WERI-Rb-1 (cell line): ENCODE measurements at regions not wholly inside any gene's neighbourhood (a gene's known extent, or its start where the extent isn't known, plus 50 kb on each side); places are given as distances from the start of the nearest gene placed in this dataset.
A peak's percentile ranks its signal among the peaks of the same experiment; 100 is the strongest.

Source experiments
- DNase-seq: peaks from one replicate; pipeline ENCODE4 v3.0.0-alpha.2; 2020
- H3K27ac ChIP-seq: fragments of 250-450 bp; sonication (Bioruptor Pico); 2 replicates; pipeline ENCODE4 v1.5.1; 2020; ENCODE audit warnings: mild to moderate bottlenecking, moderate library complexity
- H3K27me3 ChIP-seq: fragments of 250-450 bp; sonication (Bioruptor Pico); 2 replicates; pipeline ENCODE4 v1.5.1; 2021; ENCODE audit warnings: mild to moderate bottlenecking, low read depth, moderate library complexity; ENCODE audit not compliant: insufficient read depth, severe bottlenecking
- H3K36me3 ChIP-seq: fragments of 250-450 bp; sonication (Bioruptor Pico); 2 replicates; pipeline ENCODE4 v1.5.1; 2020; ENCODE audit warnings: mild to moderate bottlenecking, moderate library complexity
- H3K4me3 ChIP-seq: 2 replicates; pipeline ENCODE4 v1.5.1; 2011; ENCODE audit warnings: low read depth, mild to moderate bottlenecking, control low read depth, low read length
- H3K9me3 ChIP-seq: fragments of 250-450 bp; sonication (Bioruptor Pico); 2 replicates; pipeline ENCODE4 v1.5.1; 2021; ENCODE audit warnings: mild to moderate bottlenecking, moderate library complexity; ENCODE audit not compliant: severe bottlenecking
- TF ChIP-seq, protein P1 (sequence below): IDR thresholded peaks from 2 replicates; pipeline ENCODE4 v1.5.1; 2011; ENCODE audit warnings: low read depth, mild to moderate bottlenecking, control low read depth, inconsistent platforms, low read length

DNA sequence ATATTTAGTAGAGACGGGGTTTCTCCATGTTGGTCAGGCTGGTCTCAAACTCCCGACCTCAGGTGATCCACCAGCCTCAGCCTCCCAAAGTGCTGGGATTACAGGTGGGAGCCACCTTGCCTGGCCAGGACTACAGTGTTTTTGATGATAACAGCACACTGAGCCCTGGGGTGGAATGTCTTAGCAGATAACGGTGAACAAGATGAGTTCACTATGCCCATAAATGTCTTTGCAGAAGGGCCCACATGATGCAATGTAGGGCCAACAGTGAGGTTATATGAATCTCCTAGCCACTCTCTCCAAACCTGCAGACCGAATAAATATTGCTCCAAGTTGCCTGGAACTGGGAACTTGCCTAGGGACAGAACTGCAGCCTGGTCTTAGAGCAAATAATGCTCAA, 235.1 kb downstream of the COG6 start:
- Histone ChIP-seq H3K27me3 (no peaks in the 10 kb centered on the region), H3K27ac (no peak overlapping the region), H3K4me3 (no peak overlapping the region), H3K9me3 (no peaks in the 10 kb centered on the region), H3K36me3 (no peaks in the 10 kb centered on the region)
- DNase-seq = no peak
- TF ChIP-seq, protein P1, sequence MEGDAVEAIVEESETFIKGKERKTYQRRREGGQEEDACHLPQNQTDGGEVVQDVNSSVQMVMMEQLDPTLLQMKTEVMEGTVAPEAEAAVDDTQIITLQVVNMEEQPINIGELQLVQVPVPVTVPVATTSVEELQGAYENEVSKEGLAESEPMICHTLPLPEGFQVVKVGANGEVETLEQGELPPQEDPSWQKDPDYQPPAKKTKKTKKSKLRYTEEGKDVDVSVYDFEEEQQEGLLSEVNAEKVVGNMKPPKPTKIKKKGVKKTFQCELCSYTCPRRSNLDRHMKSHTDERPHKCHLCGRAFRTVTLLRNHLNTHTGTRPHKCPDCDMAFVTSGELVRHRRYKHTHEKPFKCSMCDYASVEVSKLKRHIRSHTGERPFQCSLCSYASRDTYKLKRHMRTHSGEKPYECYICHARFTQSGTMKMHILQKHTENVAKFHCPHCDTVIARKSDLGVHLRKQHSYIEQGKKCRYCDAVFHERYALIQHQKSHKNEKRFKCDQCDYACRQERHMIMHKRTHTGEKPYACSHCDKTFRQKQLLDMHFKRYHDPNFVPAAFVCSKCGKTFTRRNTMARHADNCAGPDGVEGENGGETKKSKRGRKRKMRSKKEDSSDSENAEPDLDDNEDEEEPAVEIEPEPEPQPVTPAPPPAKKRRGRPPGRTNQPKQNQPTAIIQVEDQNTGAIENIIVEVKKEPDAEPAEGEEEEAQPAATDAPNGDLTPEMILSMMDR = no peak

DNA sequence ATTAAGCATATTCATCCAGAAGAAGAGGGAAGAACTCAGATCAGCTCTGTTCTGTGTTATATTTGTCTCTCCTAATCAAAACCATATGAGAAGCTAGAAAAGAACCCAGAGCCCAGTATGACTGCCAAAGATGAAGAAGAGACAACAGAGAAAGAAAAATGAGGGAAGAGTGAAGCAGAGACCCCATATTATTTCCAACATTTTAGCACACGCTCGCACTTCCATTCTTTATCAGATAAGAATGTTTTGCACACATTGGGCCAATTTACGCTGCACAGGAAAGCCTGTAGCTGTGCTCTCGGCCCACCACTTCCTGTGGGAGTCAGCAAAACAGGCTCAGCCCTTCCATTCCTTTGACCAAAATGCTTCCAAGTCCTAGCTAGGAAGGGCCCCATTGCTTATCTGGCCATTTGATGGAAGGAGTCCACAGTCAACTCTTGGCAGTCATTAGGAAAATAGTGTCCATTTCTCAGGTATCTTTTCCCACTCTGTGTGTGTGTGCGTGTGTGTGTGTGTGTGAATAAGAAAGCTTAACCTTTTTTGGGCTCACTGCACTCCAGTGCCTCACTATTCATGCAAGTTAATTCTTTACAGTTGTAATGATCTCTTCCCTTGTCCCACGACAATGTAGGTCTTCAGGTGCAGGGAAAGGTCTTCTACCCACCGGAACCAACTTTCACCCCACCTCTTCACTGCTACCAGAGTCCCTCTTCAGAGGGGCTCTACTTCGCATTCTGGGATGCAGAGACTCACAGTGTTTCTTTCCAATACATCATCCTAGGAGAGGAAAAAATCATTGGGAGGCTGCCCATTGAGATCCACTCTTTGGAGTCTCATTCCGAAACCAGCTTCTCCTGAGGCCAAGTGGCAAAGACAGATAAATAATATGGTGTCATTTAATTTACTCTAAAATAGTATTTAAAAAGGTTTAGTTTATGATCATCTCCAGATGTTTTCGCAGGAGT, 237.5 kb downstream of the COG6 start:
- no peak for DNase-seq
- H3K27ac ChIP-seq = no peak overlapping the region

DNA sequence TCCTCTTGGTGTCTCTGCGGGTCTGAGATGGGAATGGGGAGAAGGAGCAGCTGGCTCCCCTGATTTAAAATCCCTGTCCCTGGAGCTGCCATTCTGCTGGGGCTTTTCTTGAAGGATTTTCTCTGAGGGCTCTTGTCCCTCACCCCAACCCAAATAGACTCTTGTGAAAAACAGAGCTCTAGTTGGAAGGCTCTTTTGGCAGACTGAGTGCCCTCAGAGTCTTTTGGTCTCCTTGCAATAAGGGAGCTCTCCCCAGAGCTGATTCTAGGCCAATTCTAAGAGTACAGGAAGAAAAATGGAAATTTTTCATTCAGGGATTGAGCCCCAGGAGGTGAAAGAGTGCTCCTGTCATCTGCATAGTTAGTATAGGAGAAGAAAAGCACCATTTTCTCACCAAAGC, 238.3 kb downstream of the COG6 start:
- Histone ChIP-seq H3K27me3 (no peaks in the 10 kb centered on the region), H3K4me3 (no peak overlapping the region), H3K36me3 (no peaks in the 10 kb centered on the region), H3K27ac (no peak overlapping the region), H3K9me3 (no peaks in the 10 kb centered on the region)
- TF ChIP-seq, protein P1 = no peak
- DNase-seq = no peak

More for the DNA sequence above, 237.5 kb downstream of the COG6 start:
- TF ChIP-seq, protein P1 = no peak
- H3K27me3 ChIP-seq = no peaks in the 10 kb centered on the region
- H3K4me3 ChIP-seq = no peak overlapping the region
- H3K9me3 ChIP-seq = no peaks in the 10 kb centered on the region
- H3K36me3 ChIP-seq = no peaks in the 10 kb centered on the region

DNA sequence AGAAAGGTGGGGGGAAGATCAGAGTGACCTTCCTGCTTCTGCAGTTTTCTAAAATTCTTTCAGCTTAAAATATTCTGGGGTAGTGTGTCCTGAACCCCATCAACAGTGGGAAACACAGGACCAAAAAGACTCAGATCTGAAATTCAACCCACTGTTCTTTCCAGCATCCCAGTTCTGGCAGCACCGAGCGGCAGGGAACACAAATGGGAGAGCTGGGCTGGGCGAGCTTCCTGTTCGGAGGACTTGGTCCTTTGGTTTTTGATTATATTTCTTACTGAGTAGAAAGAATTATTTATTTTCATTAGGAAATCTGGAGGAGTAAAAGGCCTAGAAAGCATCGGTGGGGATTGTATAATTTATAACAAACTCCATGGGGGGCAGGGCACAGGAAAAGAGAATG, 239.1 kb downstream of the COG6 start:
- Histone ChIP-seq H3K36me3 (no peaks in the 10 kb centered on the region), H3K27me3 (no peaks in the 10 kb centered on the region), H3K9me3 (no peaks in the 10 kb centered on the region), H3K27ac (no peak overlapping the region), H3K4me3 (no peak overlapping the region)
- TF ChIP-seq, protein P1 = no peak
- DNase-seq = no peak

DNA sequence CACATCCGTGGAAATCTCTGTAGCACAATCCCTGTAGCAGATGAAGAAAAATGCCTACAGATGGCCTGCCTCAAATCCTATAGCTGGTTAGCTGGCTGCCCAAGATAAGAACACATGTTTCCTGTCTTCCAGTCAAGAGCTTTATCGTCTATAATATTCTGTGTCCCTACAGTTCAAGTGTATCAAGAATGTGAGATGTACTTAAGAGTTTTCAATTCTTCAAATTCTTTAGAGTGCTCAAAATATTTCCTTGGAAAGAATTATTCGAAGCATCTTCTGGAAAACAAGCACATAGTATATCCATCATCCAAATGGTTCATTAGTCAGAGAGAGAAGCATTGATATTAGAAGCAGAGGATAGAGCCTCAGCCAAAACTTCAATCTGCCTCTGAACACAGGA, 239.8 kb downstream of the COG6 start:
- H3K4me3 ChIP-seq = no peak overlapping the region
- TF ChIP-seq, protein P1 = no peak
- no peaks in the 10 kb centered on the region for H3K27me3 ChIP-seq
- H3K9me3 ChIP-seq = no peaks in the 10 kb centered on the region
- peak overlapping the region; percentile 24; the same call in 1 of the 2 replicates for H3K27ac ChIP-seq
- H3K36me3 ChIP-seq = no peaks in the 10 kb centered on the region
- peak; percentile 13 for DNase-seq
